Panc1 (cell line): ENCODE measurements at regions not wholly inside any gene's neighbourhood (a gene's known extent, or its start where the extent isn't known, plus 50 kb on each side); places are given as distances from the start of the nearest gene placed in this dataset.

Experiments
- POLR2AphosphoS5 ChIP-seq: IDR thresholded peaks from 2 replicates; pipeline ENCODE4 v1.6.1; 2012; ENCODE audit warnings: mild to moderate bottlenecking, low read depth, low read length, moderate library complexity
- TCF7L2 ChIP-seq: IDR thresholded peaks from 2 replicates; pipeline ENCODE4 v1.6.1; 2011; ENCODE audit warnings: mild to moderate bottlenecking, low read depth, low read length, inconsistent platforms
- TF ChIP-seq, protein P1 (sequence below): fragments of 450-650 bp; IDR thresholded peaks from 2 replicates; pipeline ENCODE4 v1.5.1; 2017; ENCODE audit warnings: mild to moderate bottlenecking
- TF ChIP-seq, protein P2 (sequence below), 2 experiments: IDR thresholded peaks; 2 replicates each; pipeline ENCODE4 v1.6.1; 2011 to 2012; ENCODE audit warnings: low read depth in 2 of 2, control low read depth in 1 of 2, low read length in 1 of 2, mild to moderate bottlenecking in 1 of 2, moderate library complexity in 1 of 2; ENCODE audit not compliant: insufficient read depth in 1 of 2

DNA sequence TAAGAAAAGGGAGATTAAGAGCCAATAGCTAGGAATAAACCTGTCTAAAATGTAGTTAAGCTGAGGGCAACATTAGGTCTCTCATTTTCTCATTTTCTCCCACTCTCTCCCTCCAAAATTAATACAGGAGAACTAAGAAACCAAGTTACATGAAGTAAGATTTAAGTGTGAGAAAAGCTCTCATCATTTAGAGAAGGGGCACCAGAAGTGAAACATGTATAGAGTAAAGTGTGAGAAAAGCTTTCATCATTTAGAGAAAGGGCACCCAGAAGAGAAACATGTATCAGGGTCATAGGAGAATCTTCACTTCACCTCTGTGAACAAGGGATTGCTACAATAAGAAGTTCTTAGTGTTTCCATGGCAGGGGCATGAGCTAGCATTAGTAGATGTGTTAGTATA lies 132.4 kb upstream of the CNTN1 start:
- TF ChIP-seq, protein P1, sequence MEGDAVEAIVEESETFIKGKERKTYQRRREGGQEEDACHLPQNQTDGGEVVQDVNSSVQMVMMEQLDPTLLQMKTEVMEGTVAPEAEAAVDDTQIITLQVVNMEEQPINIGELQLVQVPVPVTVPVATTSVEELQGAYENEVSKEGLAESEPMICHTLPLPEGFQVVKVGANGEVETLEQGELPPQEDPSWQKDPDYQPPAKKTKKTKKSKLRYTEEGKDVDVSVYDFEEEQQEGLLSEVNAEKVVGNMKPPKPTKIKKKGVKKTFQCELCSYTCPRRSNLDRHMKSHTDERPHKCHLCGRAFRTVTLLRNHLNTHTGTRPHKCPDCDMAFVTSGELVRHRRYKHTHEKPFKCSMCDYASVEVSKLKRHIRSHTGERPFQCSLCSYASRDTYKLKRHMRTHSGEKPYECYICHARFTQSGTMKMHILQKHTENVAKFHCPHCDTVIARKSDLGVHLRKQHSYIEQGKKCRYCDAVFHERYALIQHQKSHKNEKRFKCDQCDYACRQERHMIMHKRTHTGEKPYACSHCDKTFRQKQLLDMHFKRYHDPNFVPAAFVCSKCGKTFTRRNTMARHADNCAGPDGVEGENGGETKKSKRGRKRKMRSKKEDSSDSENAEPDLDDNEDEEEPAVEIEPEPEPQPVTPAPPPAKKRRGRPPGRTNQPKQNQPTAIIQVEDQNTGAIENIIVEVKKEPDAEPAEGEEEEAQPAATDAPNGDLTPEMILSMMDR: no peak
- TF ChIP-seq, protein P2, sequence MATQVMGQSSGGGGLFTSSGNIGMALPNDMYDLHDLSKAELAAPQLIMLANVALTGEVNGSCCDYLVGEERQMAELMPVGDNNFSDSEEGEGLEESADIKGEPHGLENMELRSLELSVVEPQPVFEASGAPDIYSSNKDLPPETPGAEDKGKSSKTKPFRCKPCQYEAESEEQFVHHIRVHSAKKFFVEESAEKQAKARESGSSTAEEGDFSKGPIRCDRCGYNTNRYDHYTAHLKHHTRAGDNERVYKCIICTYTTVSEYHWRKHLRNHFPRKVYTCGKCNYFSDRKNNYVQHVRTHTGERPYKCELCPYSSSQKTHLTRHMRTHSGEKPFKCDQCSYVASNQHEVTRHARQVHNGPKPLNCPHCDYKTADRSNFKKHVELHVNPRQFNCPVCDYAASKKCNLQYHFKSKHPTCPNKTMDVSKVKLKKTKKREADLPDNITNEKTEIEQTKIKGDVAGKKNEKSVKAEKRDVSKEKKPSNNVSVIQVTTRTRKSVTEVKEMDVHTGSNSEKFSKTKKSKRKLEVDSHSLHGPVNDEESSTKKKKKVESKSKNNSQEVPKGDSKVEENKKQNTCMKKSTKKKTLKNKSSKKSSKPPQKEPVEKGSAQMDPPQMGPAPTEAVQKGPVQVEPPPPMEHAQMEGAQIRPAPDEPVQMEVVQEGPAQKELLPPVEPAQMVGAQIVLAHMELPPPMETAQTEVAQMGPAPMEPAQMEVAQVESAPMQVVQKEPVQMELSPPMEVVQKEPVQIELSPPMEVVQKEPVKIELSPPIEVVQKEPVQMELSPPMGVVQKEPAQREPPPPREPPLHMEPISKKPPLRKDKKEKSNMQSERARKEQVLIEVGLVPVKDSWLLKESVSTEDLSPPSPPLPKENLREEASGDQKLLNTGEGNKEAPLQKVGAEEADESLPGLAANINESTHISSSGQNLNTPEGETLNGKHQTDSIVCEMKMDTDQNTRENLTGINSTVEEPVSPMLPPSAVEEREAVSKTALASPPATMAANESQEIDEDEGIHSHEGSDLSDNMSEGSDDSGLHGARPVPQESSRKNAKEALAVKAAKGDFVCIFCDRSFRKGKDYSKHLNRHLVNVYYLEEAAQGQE (IDR thresholded peaks at IDR 0.05; ENCODE audit: insufficient read depth in 1 of 2, low read depth in 2 of 2, low read length in 1 of 2): no peak
- no peak for TF ChIP-seq POLR2AphosphoS5
- no peak for TF ChIP-seq TCF7L2
